OCI-LY3 (cell line): ENCODE measurements at regions not wholly inside any gene's neighbourhood (a gene's known extent, or its start where the extent isn't known, plus 50 kb on each side); places are given as distances from the start of the nearest gene placed in this dataset.

Experiments
- H2AFZ ChIP-seq: fragments of 200-600, 300-600 bp; shearing (Covaris generic); 2 replicates; pipeline ENCODE4 v1.6.0; 2014; ENCODE audit warnings: antibody characterized with exemption, low read depth, low read length
- H3K27ac ChIP-seq: fragments of 200-600, 300-600 bp; sonication (generic); 2 replicates; pipeline ENCODE4 v1.5.1; 2014; ENCODE audit warnings: mild to moderate bottlenecking, low read length, moderate library complexity, mixed read lengths
- H3K27me3 ChIP-seq: fragments of 200-600, 300-600 bp; sonication (generic); 2 replicates; pipeline ENCODE4 v1.6.1; 2014; ENCODE audit warnings: low read depth, low read length, mixed read lengths
- H3K36me3 ChIP-seq: fragments of 200-600, 300-600 bp; sonication (generic); replicated peaks from 2 replicates; pipeline ENCODE3; 2014; ENCODE audit warnings: low read depth, low read length, mixed read lengths
- H3K4me1 ChIP-seq: fragments of 300-600, 200-600 bp; sonication (generic); 2 replicates; pipeline ENCODE4 v1.6.1; 2014; ENCODE audit warnings: low read length, mixed read lengths
- H3K4me2 ChIP-seq: fragments of 200-600, 300-600 bp; sonication (generic); 2 replicates; pipeline ENCODE4 v1.6.1; 2014; ENCODE audit warnings: low read length, mixed read lengths
- H3K4me3 ChIP-seq: fragments of 300-600, 200-600 bp; sonication (generic); 2 replicates; pipeline ENCODE4 v1.5.1; 2014; ENCODE audit warnings: antibody characterized with exemption, mild to moderate bottlenecking, low read length, moderate library complexity
- H3K79me2 ChIP-seq: fragments of 300-600, 200-600 bp; shearing (Covaris generic); 2 replicates; pipeline ENCODE4 v1.6.1; 2014; ENCODE audit warnings: mild to moderate bottlenecking, low read length, mixed read lengths
- H3K9ac ChIP-seq: fragments of 300-600, 200-600 bp; shearing (Covaris generic); 2 replicates; pipeline ENCODE4 v1.6.0; 2014; ENCODE audit warnings: mild to moderate bottlenecking, low read length, moderate library complexity
- H3K9me3 ChIP-seq: fragments of 200-600, 300-600 bp; shearing (Covaris generic); 2 replicates; pipeline ENCODE4 v1.6.1; 2014; ENCODE audit warnings: low read length, mixed read lengths; ENCODE audit not compliant: insufficient read depth
- H4K20me1 ChIP-seq: fragments of 200-600, 300-600 bp; sonication (generic); 2 replicates; pipeline ENCODE4 v1.6.1; 2016; ENCODE audit warnings: low read length, mixed read lengths; ENCODE audit not compliant: insufficient read depth
- EZH2phosphoT487 ChIP-seq: fragments of 200-600 bp; shearing (Covaris generic); IDR thresholded peaks from 2 replicates; pipeline ENCODE4 v1.6.1; 2018; ENCODE audit warnings: antibody characterized with exemption, mixed run types, low read depth
- TF ChIP-seq, protein P1 (sequence below): fragments of 200-600, 300-600 bp; sonication (generic); IDR thresholded peaks from 2 replicates; pipeline ENCODE4 v1.5.1; 2014; ENCODE audit warnings: antibody characterized with exemption, low read length, low read depth

DNA sequence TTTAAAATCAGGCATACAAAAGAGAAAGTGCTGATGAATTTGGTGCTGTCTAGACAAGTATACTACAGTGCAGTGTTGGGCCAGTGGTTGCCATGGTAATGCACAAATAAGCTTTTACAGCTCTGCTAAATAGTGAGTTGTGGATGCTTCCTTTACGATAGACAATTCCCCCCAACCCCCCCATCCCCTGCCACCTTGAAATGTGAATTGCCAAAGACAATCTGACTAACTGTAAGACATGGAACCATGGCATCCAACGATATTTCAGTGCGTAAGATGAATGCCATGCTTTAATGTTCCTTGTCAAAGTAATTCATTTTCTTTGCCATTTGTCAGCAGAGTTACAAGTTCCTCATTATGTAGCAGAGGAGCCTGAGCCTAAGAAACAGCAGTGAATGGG lies 91.5 kb upstream of the NREP start:
- TF ChIP-seq, protein P1, sequence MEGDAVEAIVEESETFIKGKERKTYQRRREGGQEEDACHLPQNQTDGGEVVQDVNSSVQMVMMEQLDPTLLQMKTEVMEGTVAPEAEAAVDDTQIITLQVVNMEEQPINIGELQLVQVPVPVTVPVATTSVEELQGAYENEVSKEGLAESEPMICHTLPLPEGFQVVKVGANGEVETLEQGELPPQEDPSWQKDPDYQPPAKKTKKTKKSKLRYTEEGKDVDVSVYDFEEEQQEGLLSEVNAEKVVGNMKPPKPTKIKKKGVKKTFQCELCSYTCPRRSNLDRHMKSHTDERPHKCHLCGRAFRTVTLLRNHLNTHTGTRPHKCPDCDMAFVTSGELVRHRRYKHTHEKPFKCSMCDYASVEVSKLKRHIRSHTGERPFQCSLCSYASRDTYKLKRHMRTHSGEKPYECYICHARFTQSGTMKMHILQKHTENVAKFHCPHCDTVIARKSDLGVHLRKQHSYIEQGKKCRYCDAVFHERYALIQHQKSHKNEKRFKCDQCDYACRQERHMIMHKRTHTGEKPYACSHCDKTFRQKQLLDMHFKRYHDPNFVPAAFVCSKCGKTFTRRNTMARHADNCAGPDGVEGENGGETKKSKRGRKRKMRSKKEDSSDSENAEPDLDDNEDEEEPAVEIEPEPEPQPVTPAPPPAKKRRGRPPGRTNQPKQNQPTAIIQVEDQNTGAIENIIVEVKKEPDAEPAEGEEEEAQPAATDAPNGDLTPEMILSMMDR, result no peak
- no peak overlapping the region for H2AFZ ChIP-seq
- no peak overlapping the region for H3K9ac ChIP-seq
- no peaks in the 10 kb centered on the region for H3K9me3 ChIP-seq
- H4K20me1 ChIP-seq, result no peaks in the 10 kb centered on the region
- H3K4me2 ChIP-seq, result no peak overlapping the region
- H3K4me3 ChIP-seq, result no peak overlapping the region
- H3K79me2 ChIP-seq, result no peaks in the 10 kb centered on the region
- peaks cover 1% of the 10 kb centered on the region for H3K4me1 ChIP-seq
- H3K36me3 ChIP-seq, result no peaks in the 10 kb centered on the region
- no peak overlapping the region for H3K27ac ChIP-seq
- H3K27me3 ChIP-seq, result no peaks in the 10 kb centered on the region

DNA sequence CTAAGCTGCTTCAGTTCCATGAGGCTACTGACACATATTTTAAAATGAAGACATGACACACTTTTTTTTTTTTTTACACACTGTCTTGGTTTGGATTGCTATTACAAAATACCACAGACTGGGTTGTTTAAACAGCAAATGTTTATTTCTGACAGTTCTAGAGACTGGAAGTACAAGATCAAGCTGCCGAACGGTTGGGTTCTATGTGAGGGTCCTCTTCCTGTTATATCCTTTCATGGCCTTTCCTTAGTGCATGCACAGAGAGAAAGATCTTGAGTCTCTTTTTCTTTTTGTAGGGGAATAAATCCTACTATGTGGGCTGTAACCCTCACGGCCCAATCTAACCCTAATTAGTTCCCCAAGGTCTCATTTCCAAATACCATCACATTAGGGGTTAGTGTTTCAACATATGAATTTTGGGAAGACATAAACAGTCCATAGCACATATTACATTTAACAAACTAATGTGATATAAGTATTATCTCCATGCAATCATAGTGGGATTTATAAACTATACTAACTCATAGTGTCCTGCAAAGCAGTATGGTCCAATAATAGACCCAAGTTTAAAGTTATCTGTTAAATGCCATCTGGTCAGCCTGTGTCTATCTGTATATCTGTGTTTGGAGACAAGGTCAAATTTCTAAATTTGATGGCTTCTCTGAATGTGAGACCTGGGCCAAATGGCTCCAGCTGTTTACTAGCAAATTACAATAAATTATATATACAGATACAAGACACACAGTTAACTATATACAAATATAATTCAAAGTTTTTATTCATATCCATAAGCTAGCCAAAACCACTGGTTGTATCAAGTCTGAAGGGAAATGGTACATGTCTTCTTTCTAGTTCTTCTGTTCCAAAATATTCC lies 90.3 kb upstream of the NREP start:
- TF ChIP-seq, protein P1, result no peak
- no peak for TF ChIP-seq EZH2phosphoT487
- Histone ChIP-seq H3K27me3 (no peaks in the 10 kb centered on the region), H3K36me3 (no peaks in the 10 kb centered on the region), H3K9ac (no peak overlapping the region), H3K4me3 (no peak overlapping the region), H2AFZ (no peak overlapping the region), H3K79me2 (no peaks in the 10 kb centered on the region), H3K4me1 (no peaks in the 10 kb centered on the region), H3K27ac (no peak overlapping the region), H3K4me2 (no peak overlapping the region), H4K20me1 (no peaks in the 10 kb centered on the region), H3K9me3 (no peaks in the 10 kb centered on the region)

GRCh38 chr5:111840036-111840674 lies 83.2 kb upstream of the NREP start:
- no peak overlapping the region for H3K9ac ChIP-seq
- H2AFZ ChIP-seq, result no peak overlapping the region

GRCh38 chr5:111839438-111839837 lies 82.4 kb upstream of the NREP start:
- Histone ChIP-seq H2AFZ (no peak overlapping the region), H3K4me2 (no peak overlapping the region), H3K9me3 (no peaks in the 10 kb centered on the region), H3K4me1 (no peaks in the 10 kb centered on the region), H3K9ac (no peak overlapping the region), H4K20me1 (no peaks in the 10 kb centered on the region), H3K27me3 (peaks cover 2% of the 10 kb centered on the region; the same call in 1 of the 2 replicates), H3K27ac (no peak overlapping the region), H3K4me3 (no peak overlapping the region), H3K36me3 (no peaks in the 10 kb centered on the region), H3K79me2 (no peaks in the 10 kb centered on the region)
- TF ChIP-seq, protein P1, result no peak
- no peak for TF ChIP-seq EZH2phosphoT487

More at GRCh38 chr5:111840036-111840674, 83.2 kb upstream of the NREP start:
- no peaks in the 10 kb centered on the region for H4K20me1 ChIP-seq
- no peak overlapping the region for H3K4me3 ChIP-seq
- H3K4me1 ChIP-seq, result no peaks in the 10 kb centered on the region
- no peak overlapping the region for H3K27ac ChIP-seq
- peaks cover 2% of the 10 kb centered on the region; the same call in 1 of the 2 replicates for H3K27me3 ChIP-seq
- no peak overlapping the region for H3K4me2 ChIP-seq
- no peaks in the 10 kb centered on the region for H3K36me3 ChIP-seq
- H3K79me2 ChIP-seq, result no peaks in the 10 kb centered on the region
- no peak for TF ChIP-seq EZH2phosphoT487
- TF ChIP-seq, protein P1, result no peak
- H3K9me3 ChIP-seq, result no peaks in the 10 kb centered on the region
